ENCODE measurements at regions not wholly inside any gene's neighbourhood (a gene's known extent, or its start where the extent isn't known, plus 50 kb on each side); places are given as distances from the start of the nearest gene placed in this dataset.

- DNase-seq (ENCODE audit: low spot score in 2 of 2): no peak
- Histone ChIP-seq H3K27me3 (peaks cover 0 to 20% of the 10 kb centered on the region in 2 donors), H3K4me1 (no peaks in the 10 kb centered on the region), H3K9me3 (no peaks in the 10 kb centered on the region), H3K36me3 (no peaks in the 10 kb centered on the region), H3K27ac (no peak overlapping the region), H3K4me3 (no peak overlapping the region)
- TF ChIP-seq POLR2A (IDR thresholded peaks at IDR 0.05) (no peak), CTCF (IDR thresholded peaks at IDR 0.05) (no peak), EP300 (IDR thresholded peaks at IDR 0.05) (no peak)
- WGBS, 2 donors: 79 to 90% methylated on average over 6 of the region's 6 CpGs
Measured at GRCh38 chr11:116586392-116586791, 186.4 kb downstream of the BUD13 start.

DNA sequence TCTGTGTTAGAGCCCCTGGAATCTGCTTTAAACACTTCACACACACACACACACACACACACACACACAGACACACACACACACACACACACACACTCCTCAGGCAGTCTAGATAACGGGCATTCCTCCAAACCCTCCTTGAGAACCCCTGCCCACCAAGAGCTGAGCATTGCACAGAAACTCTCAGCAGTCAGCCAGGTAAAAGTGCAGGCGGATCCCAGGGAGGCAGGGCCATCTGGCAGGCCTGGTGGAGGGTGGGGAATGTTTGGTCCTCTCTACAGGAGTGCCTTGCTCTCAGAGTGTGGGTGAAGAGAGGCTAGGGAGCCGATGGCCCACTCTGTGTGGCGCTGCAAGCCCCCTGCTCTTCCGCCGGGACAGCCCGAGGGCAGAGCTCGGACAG lies 190.2 kb downstream of the BUD13 start:
- H3K27me3 ChIP-seq: peaks cover 0 to 55% of the 10 kb centered on the region in 2 donors

GRCh38 chr11:116581349-116581748 lies 191.4 kb downstream of the BUD13 start:
- no peak overlapping the region for H3K4me3 ChIP-seq
- no peak overlapping the region for H3K27ac ChIP-seq
- no peak for DNase-seq (ENCODE audit: low spot score in 2 of 2)
- 31% methylated on average over 13 of the region's 13 CpGs for WGBS, 2 donors
- H3K4me1 ChIP-seq: peaks cover 0 to 23% (median 0%) of the 10 kb centered on the region in 4 donors
- TF ChIP-seq CTCF (IDR thresholded peaks at IDR 0.05): no peak
- H3K9me3 ChIP-seq: peaks cover 0 to 4% (median 0%) of the 10 kb centered on the region in 4 donors
- H3K36me3 ChIP-seq: no peaks in the 10 kb centered on the region
- H3K27me3 ChIP-seq: peaks cover 0 to 55% of the 10 kb centered on the region in 2 donors

More for the DNA sequence above, 190.2 kb downstream of the BUD13 start:
- Histone ChIP-seq H3K9me3 (no peaks in the 10 kb centered on the region), H3K27ac (no peak overlapping the region), H3K4me3 (no peak overlapping the region), H3K4me1 (peaks cover 0 to 23% (median 0%) of the 10 kb centered on the region in 4 donors), H3K36me3 (no peaks in the 10 kb centered on the region)
- no peak for DNase-seq (ENCODE audit: low spot score in 2 of 2)
- 70 to 83% methylated on average over 3 to 8 of the region's 8 CpGs for WGBS, 2 donors
- TF ChIP-seq POLR2A (IDR thresholded peaks at IDR 0.05): no peak
- no peak for TF ChIP-seq EP300 (IDR thresholded peaks at IDR 0.05)
- TF ChIP-seq CTCF (IDR thresholded peaks at IDR 0.05): no peak

GRCh38 chr11:116580799-116581198 lies 192.0 kb downstream of the BUD13 start:
- H3K4me3 ChIP-seq: no peak overlapping the region
- 2 to 4% methylated on average over 9 to 37 of the region's 38 CpGs for WGBS, 2 donors
- peaks cover 0 to 55% of the 10 kb centered on the region in 2 donors for H3K27me3 ChIP-seq

GRCh38 chr11:116579857-116580727 lies 192.7 kb downstream of the BUD13 start:
- 2% methylated on average over 55 to 74 of the region's 76 CpGs for WGBS, 2 donors
- DNase-seq (ENCODE audit: low spot score in 2 of 2): no peak
- H3K27ac ChIP-seq: no peak overlapping the region
- peaks cover 0 to 4% (median 0%) of the 10 kb centered on the region in 4 donors for H3K9me3 ChIP-seq
- H3K36me3 ChIP-seq: no peaks in the 10 kb centered on the region
- TF ChIP-seq CTCF (IDR thresholded peaks at IDR 0.05) (no peak), POLR2A (IDR thresholded peaks at IDR 0.05) (no peak)
- peaks cover 0 to 55% of the 10 kb centered on the region in 2 donors for H3K27me3 ChIP-seq
- no peak overlapping the region for H3K4me3 ChIP-seq
- H3K4me1 ChIP-seq: peaks cover 0 to 23% (median 0%) of the 10 kb centered on the region in 4 donors

More at GRCh38 chr11:116580799-116581198, 192.0 kb downstream of the BUD13 start:
- H3K27ac ChIP-seq: no peak overlapping the region
- no peaks in the 10 kb centered on the region for H3K36me3 ChIP-seq
- H3K4me1 ChIP-seq: peaks cover 0 to 23% (median 0%) of the 10 kb centered on the region in 4 donors
- no peak for DNase-seq (ENCODE audit: low spot score in 2 of 2)
- no peak for TF ChIP-seq POLR2A (IDR thresholded peaks at IDR 0.05)
- peaks cover 0 to 4% (median 0%) of the 10 kb centered on the region in 4 donors for H3K9me3 ChIP-seq
